IPS-18a (cell line): ENCODE measurements at regions not wholly inside any gene's neighbourhood (a gene's known extent, or its start where the extent isn't known, plus 50 kb on each side); places are given as distances from the start of the nearest gene placed in this dataset.

ENCODE experiments used
- H3K27ac ChIP-seq: one replicate; pipeline ENCODE4 v1.5.1; 2013; ENCODE audit warnings: low read length
- H3K27me3 ChIP-seq: one replicate; pipeline ENCODE4 v1.6.1; 2013; ENCODE audit warnings: mild to moderate bottlenecking, low read length; ENCODE audit not compliant: control insufficient read depth, insufficient read depth
- H3K36me3 ChIP-seq: one replicate; pipeline ENCODE4 v1.6.1; 2013; ENCODE audit warnings: low read depth, low read length; ENCODE audit not compliant: control insufficient read depth
- H3K4me1 ChIP-seq: one replicate; pipeline ENCODE4 v1.6.1; 2013; ENCODE audit warnings: low read depth, low read length; ENCODE audit not compliant: control insufficient read depth
- H3K4me3 ChIP-seq: one replicate; pipeline ENCODE4 v1.5.1; 2013; ENCODE audit warnings: low read length
- H3K9ac ChIP-seq: one replicate; pipeline ENCODE4 v1.6.1; 2013; ENCODE audit warnings: mild to moderate bottlenecking, low read length, moderate library complexity
- H3K9me3 ChIP-seq: one replicate; pipeline ENCODE4 v1.6.1; 2013; ENCODE audit warnings: low read depth, low read length; ENCODE audit not compliant: control insufficient read depth

GRCh38 chr18:77528872-77529271 lies 279.2 kb downstream of the GALR1 start:
- Histone ChIP-seq H3K4me1 (no peaks in the 10 kb centered on the region), H3K9me3 (no peaks in the 10 kb centered on the region), H3K9ac (no peak overlapping the region), H3K4me3 (no peak overlapping the region), H3K27ac (no peak overlapping the region), H3K27me3 (no peaks in the 10 kb centered on the region), H3K36me3 (no peaks in the 10 kb centered on the region)

- no peaks in the 10 kb centered on the region for H3K27me3 ChIP-seq
- no peaks in the 10 kb centered on the region for H3K36me3 ChIP-seq
- H3K9ac ChIP-seq: no peak overlapping the region
- no peak overlapping the region for H3K4me3 ChIP-seq
- H3K4me1 ChIP-seq: no peaks in the 10 kb centered on the region
- H3K27ac ChIP-seq: no peak overlapping the region
- no peaks in the 10 kb centered on the region for H3K9me3 ChIP-seq
These were observed 280.0 kb downstream of the GALR1 start for GRCh38 chr18:77529492-77530176.

GRCh38 chr18:77530732-77531131 lies 281.1 kb downstream of the GALR1 start:
- no peaks in the 10 kb centered on the region for H3K9me3 ChIP-seq
- H3K27ac ChIP-seq: no peak overlapping the region
- H3K4me3 ChIP-seq: no peak overlapping the region
- no peaks in the 10 kb centered on the region for H3K36me3 ChIP-seq
- no peaks in the 10 kb centered on the region for H3K4me1 ChIP-seq
- no peaks in the 10 kb centered on the region for H3K27me3 ChIP-seq
- no peak overlapping the region for H3K9ac ChIP-seq

DNA sequence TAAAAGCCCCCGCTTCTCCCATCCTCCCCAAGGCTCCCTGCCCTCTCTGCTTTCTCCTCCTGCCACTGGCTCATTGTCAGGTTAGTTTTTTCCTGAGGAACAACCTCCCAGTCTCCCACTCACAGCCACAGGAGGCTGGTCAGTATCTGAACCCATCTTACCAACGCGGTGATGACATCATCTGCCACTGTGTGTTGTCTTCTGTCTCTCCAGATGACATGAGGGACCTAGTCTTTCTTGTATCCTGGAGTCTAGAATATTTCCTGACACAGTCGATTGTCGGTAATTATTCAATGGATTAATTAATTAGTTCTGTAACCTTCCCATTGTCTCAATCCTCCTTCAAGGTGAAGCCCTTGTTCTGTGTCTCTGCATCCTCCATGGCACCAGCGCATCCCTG lies 290.2 kb downstream of the GALR1 start:
- no peak overlapping the region for H3K9ac ChIP-seq
- H3K27me3 ChIP-seq: no peaks in the 10 kb centered on the region
- H3K36me3 ChIP-seq: no peaks in the 10 kb centered on the region
- no peaks in the 10 kb centered on the region for H3K9me3 ChIP-seq
- H3K4me3 ChIP-seq: no peak overlapping the region
- no peaks in the 10 kb centered on the region for H3K4me1 ChIP-seq
- no peak overlapping the region for H3K27ac ChIP-seq

DNA sequence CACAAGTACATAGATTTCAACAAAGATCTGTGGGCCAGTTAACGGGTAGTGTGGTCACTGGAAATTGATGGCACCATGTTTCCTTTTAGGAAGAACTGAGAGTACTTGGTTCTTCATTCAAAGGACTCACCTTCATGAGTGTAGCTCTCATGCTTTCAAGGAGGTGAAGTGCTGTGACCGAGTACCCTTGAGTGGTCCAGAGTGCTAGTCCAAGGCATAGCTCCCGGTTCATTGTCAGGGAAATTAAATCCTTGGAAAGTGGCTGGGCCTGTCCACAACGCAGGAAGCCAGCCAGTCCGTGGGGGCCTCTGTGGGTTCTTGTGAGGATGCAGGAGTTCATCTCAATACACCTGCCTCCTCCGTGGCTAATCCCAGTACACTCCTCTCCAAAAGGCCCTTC lies 295.1 kb downstream of the GALR1 start:
- no peak overlapping the region for H3K27ac ChIP-seq
- no peaks in the 10 kb centered on the region for H3K4me1 ChIP-seq
- no peak overlapping the region for H3K9ac ChIP-seq
- no peaks in the 10 kb centered on the region for H3K9me3 ChIP-seq
- no peaks in the 10 kb centered on the region for H3K27me3 ChIP-seq
- H3K36me3 ChIP-seq: no peaks in the 10 kb centered on the region
- no peak overlapping the region for H3K4me3 ChIP-seq

DNA sequence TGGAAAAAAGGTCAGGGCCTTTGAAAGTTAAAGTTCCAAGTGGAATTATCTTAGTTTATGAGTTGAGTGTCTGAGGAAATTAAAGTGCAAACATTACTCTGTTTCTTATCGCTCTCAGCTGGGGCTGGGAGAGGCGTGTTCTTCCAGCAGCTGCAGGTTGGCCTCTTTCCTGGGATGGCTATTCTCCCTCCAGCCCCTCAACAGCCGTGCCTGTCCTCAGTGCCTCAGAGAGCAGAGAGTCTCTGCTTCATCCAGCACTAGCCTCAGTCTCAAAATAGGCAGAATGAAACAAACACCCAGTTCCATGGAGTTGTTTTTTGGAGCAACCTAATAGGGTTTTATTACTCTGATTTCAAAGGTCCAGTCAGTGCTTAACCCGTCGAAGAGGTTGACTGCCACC lies 298.1 kb downstream of the GALR1 start:
- Histone ChIP-seq H3K4me3 (no peak overlapping the region), H3K36me3 (no peaks in the 10 kb centered on the region), H3K27me3 (no peaks in the 10 kb centered on the region), H3K27ac (no peak overlapping the region), H3K9ac (no peak overlapping the region), H3K4me1 (no peaks in the 10 kb centered on the region), H3K9me3 (no peaks in the 10 kb centered on the region)

GRCh38 chr18:77548790-77549420 lies 299.3 kb downstream of the GALR1 start:
- H3K4me3 ChIP-seq: no peak overlapping the region
- no peak overlapping the region for H3K27ac ChIP-seq
- H3K4me1 ChIP-seq: no peaks in the 10 kb centered on the region
- no peak overlapping the region for H3K9ac ChIP-seq
- no peaks in the 10 kb centered on the region for H3K9me3 ChIP-seq
- H3K27me3 ChIP-seq: no peaks in the 10 kb centered on the region
- H3K36me3 ChIP-seq: no peaks in the 10 kb centered on the region

DNA sequence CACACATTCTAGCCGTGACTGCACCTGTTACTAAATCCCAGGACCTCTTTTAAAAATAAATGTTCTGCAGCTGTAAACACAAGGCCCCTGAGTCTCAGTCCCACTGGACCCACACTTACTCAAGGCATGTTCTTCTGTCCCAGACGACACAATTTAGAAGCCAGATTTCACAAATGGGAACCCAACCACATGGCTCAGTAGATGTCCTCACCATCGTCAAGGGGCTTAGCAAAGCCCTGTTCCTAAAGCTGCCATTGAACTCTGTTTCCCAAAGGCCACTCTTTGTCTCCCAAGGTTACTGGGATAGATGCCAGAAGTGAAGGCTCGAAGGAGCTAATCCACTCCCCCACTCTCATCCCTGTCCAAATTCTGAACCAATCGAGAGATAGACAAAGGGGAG lies 301.0 kb downstream of the GALR1 start:
- Histone ChIP-seq H3K9ac (no peak overlapping the region), H3K27ac (no peak overlapping the region), H3K9me3 (no peaks in the 10 kb centered on the region), H3K4me1 (no peaks in the 10 kb centered on the region), H3K36me3 (no peaks in the 10 kb centered on the region), H3K4me3 (no peak overlapping the region), H3K27me3 (no peaks in the 10 kb centered on the region)

- no peak overlapping the region for H3K4me3 ChIP-seq
- no peak overlapping the region for H3K27ac ChIP-seq
- no peaks in the 10 kb centered on the region for H3K9me3 ChIP-seq
- no peaks in the 10 kb centered on the region for H3K4me1 ChIP-seq
- no peaks in the 10 kb centered on the region for H3K27me3 ChIP-seq
- H3K36me3 ChIP-seq: no peaks in the 10 kb centered on the region
- no peak overlapping the region for H3K9ac ChIP-seq
These were observed 301.4 kb downstream of the GALR1 start for GRCh38 chr18:77551055-77551454.

GRCh38 chr18:77552945-77553344 lies 303.3 kb downstream of the GALR1 start:
- Histone ChIP-seq H3K4me3 (no peak overlapping the region), H3K9me3 (no peaks in the 10 kb centered on the region)

GRCh38 chr18:77554061-77554460 lies 304.4 kb downstream of the GALR1 start:
- H3K9me3 ChIP-seq: no peaks in the 10 kb centered on the region

More at GRCh38 chr18:77552945-77553344, 303.3 kb downstream of the GALR1 start:
- no peaks in the 10 kb centered on the region for H3K27me3 ChIP-seq
- no peak overlapping the region for H3K27ac ChIP-seq
- no peak overlapping the region for H3K9ac ChIP-seq
- H3K36me3 ChIP-seq: no peaks in the 10 kb centered on the region
- no peaks in the 10 kb centered on the region for H3K4me1 ChIP-seq

DNA sequence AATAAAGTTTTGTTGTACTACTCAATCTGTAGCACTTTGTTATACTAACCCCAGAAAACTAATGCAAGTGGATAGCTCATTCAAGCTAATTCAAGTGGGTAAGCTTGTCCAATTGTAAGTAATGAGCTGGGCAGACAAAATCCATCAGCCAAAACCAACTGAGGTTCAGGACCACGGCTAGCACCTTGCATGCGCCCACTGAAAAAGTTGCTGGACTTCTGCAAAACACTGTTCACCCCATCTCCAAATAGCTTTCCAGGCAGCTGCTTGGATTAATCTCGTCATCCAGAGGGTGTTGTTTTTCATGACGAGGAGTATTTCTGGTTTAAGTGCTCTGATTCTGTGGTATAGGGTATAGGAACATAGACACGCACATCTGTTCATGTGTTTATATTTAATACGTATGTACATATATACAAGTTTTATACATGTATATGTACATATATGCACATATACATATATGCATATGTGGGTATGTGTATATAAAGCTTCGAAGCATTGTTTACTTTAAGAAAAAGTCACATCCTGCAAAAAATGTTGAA lies 307.5 kb downstream of the GALR1 start:
- H3K27ac ChIP-seq: no peak overlapping the region
- H3K27me3 ChIP-seq: no peaks in the 10 kb centered on the region
- H3K36me3 ChIP-seq: no peaks in the 10 kb centered on the region
- no peaks in the 10 kb centered on the region for H3K4me1 ChIP-seq
- H3K9ac ChIP-seq: no peak overlapping the region
- no peak overlapping the region for H3K4me3 ChIP-seq
- no peaks in the 10 kb centered on the region for H3K9me3 ChIP-seq

More at GRCh38 chr18:77554061-77554460, 304.4 kb downstream of the GALR1 start:
- no peak overlapping the region for H3K27ac ChIP-seq
- no peaks in the 10 kb centered on the region for H3K4me1 ChIP-seq
- H3K27me3 ChIP-seq: no peaks in the 10 kb centered on the region
- no peaks in the 10 kb centered on the region for H3K36me3 ChIP-seq
- H3K9ac ChIP-seq: no peak overlapping the region
- H3K4me3 ChIP-seq: no peak overlapping the region
